GM18951 (cell line): ENCODE measurements at regions not wholly inside any gene's neighbourhood (a gene's known extent, or its start where the extent isn't known, plus 50 kb on each side); places are given as distances from the start of the nearest gene placed in this dataset.

ENCODE experiments used
- POLR2A ChIP-seq: IDR thresholded peaks from 4 replicates; pipeline ENCODE4 v1.6.1; 2011; ENCODE audit warnings: mild to moderate bottlenecking; ENCODE audit not compliant: insufficient read length, insufficient read depth; ENCODE audit errors: extremely low read depth
- in situ Hi-C: fragments of 300-500 bp; cut with MboI; formaldehyde crosslinking; loops from one replicate; pipeline ENCODE4 v1.12.0; 2022; ENCODE audit warnings: low sequenced_read_pairs, mixed read lengths, inconsistent platforms; ENCODE audit not compliant: unreplicated experiment

DNA sequence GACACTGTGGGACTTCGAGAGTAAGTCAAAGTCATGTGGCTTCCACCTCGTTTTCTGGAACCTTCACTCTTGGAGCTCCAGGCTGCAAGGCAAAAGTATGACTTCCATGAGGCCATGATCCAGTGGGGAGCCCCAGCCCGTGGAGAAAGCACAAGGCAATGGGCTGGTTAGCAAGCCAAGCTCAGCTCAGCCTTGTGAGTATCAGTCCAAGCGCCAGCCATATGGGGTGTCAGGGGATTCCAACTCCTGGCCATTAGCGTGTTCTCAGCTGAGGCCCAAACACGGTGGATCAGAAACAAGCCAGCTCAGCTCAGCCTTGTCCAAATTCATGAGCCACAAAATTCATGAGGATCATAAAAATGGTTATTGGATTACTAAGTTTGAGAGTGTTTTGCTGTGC, 261.0 kb downstream of the RHOU start:
- in situ Hi-C loops = no loop called here

DNA sequence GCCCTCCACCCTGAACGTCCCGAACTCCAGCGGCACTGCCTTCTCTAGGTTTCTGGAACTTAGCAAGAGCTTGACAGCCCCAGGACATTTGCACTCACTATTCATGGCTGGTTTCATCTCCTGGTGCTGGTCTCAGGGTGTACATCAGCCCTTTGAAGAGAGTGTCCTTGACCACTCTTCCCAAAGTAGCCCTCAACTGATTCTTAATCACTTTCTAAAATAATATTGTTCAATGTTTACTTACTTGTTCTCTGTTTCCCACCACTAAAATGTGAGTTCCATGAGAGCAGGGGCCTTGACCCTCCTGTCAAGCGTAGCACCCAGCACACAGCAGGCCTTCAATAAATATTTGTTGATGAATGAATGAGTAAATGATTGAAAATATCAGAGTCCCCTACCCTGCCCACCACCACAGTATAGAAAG, 262.5 kb downstream of the RHOU start:
- TF ChIP-seq POLR2A = no peak
- in situ Hi-C loops = no loop called here

More for the DNA sequence above, 261.0 kb downstream of the RHOU start:
- TF ChIP-seq POLR2A = no peak

- no peak for TF ChIP-seq POLR2A
- in situ Hi-C loops = no loop called here
Observed at GRCh38 chr1:228998179-228998578, 262.9 kb downstream of the RHOU start.

GRCh38 chr1:228999446-229000170, 264.3 kb downstream of the RHOU start:
- no peak for TF ChIP-seq POLR2A
- in situ Hi-C loops = no loop called here

DNA sequence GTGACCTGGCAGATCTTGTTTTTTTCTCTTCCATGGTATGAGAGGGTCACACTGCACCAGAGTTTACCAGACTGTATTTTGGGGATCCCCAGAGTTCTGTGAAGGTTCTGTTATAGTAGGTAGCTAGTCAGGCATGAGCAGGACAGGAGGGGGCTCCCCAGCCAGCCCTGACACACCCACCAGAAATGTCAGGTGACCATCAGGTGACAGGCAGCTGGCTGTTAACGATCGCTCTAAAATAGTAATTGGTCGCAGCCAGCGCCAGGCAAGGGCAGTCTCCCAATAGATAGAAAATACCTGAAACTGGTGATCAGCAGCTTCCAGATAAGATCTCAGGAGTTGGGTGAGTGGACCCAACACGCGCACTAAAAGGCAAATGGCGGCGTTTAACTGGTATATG, 264.9 kb downstream of the RHOU start:
- no peak for TF ChIP-seq POLR2A

GRCh38 chr1:229001467-229002011, 266.3 kb downstream of the RHOU start:
- in situ Hi-C loops = no loop called here
- TF ChIP-seq POLR2A = no peak

More for the DNA sequence above, 264.9 kb downstream of the RHOU start:
- in situ Hi-C loops = no loop called here

DNA sequence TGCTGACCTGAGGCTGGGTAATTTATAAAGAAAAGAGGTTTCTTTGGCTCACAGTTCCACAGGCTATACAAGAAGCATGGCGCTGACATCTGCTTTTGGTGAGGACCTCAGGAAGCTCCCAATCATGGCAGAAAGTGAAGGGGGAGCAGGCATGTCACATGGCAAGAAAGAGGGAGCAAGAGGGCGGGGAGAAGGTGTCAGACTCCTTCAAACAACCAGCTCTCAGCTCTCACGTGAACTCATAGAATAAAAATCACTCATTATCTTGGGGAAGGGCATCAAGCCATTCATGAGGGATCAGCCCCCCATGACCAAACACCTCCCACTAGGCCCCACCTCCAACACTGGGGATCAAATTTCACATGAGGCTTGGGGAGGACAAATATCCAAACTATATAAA, 266.8 kb downstream of the RHOU start:
- TF ChIP-seq POLR2A = no peak
- in situ Hi-C loops = no loop called here

GRCh38 chr1:229002451-229002960, 267.2 kb downstream of the RHOU start:
- TF ChIP-seq POLR2A = no peak
- in situ Hi-C loops = no loop called here

GRCh38 chr1:229003233-229004031, 267.5 kb upstream of the RAB4A start:
- no peak for TF ChIP-seq POLR2A
- in situ Hi-C loops = no loop called here

DNA sequence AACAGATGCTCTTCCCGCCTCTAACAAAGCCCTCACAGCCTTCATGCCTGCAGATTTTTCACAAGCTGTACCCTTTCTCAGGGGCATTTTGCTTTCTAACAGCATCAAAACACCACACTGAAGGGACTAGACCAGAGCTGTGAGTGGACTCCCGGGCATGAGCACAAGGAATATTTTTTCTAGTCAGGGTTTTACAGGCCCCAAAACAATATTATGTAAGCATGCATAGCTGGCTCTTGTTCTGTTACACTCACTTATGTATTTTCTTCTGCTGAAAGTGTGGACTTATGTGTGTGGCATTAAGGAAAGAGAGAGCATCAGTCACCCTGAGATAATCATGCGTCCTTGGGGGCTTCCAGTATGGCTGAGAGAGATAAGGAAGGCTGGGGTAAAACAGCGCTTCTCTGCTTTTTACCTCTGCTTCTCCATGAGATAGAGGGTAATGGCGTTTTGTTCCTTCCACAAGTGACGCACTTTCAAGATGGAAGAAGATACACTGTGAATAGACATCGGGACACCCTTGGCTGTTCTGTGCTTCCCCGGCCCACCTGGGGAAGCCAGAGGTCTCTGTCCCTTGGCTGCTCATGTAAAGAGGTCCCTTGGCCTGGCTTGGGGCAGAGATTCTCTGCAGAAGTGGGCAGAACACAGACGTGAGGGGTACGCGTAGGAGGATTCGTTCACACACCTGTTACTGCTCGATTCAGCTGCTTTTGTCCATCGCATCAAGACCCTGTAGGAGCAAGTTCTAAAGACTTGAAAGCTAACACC, 266.7 kb upstream of the RAB4A start:
- in situ Hi-C loops = no loop called here
- no peak for TF ChIP-seq POLR2A

DNA sequence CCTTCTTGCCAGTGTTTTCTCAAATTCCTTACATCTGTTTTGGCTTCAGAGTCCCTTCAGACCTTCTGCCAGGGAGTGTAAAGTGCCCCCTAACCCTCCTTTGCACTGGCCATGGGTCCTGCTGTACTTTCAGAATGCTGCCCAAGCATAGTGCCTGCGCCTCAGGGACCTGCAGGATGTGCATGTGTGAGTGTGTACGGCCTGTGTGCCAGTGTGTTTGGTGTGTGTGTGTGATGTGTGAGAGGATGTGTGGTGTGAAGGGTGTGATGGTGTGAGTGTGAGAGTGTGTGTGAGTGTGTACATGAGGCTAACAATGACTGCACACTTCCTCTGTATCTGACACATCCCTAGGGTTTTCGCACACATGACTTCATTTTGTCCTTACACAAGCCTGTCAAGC, 265.8 kb upstream of the RAB4A start:
- in situ Hi-C loops = no loop called here
- no peak for TF ChIP-seq POLR2A

DNA sequence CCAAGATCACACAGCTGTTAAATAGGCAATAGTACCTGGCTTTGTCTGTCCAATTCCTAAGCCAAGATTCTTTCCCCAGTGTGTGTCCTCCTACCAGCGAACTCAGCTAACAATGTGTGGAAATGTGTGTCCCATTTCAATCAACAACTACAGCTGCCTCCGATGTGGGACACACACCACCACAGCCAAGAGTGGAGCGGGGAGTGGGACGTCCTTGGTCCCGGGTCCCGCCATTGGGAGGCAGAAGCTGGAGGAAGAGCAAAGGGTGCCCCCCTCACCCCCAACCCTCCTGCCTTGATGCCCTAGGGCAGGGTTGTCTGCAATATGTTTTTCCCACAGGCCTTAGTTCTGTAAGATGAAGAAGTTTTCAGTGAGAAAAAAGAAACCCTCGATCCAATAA, 265.4 kb upstream of the RAB4A start:
- no peak for TF ChIP-seq POLR2A
- in situ Hi-C loops = no loop called here

GRCh38 chr1:229006121-229006870, 264.6 kb upstream of the RAB4A start:
- no peak for TF ChIP-seq POLR2A
- in situ Hi-C loops = no loop called here

- in situ Hi-C loops = no loop called here
- TF ChIP-seq POLR2A = no peak
Observed at GRCh38 chr1:229007167-229007566, 263.7 kb upstream of the RAB4A start.
